ENCODE measurements at regions not wholly inside any gene's neighbourhood (a gene's known extent, or its start where the extent isn't known, plus 50 kb on each side); places are given as distances from the start of the nearest gene placed in this dataset.
"Not testable (repeated sequence)": the region's sequence is repeated elsewhere in the genome, so short reads cannot be mapped to it uniquely, and the experiment has no call there.

DNA sequence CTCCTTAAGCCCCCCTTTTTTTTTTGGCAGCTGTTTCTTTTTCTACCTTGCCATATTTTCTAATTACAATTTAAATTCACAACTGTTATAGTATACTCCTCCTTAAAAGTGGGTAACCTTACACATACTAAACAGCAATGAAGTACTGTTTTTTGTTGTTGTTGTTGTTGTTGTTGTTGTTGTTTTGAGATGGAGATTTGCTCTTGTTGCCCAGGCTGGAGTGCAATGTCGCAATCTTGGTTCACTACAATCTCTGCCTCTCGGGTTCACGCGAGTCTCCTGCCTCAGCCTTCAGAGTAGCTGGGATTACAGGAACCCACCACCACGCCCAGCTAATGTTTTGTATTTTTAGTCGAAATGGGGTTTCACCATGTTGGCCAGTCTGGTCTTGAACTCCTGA is 669.1 kb upstream of the CDH6 start:
- no peak overlapping the region for H3K4me3 ChIP-seq (ENCODE audit: low read length)
- no peak for TF ChIP-seq ZNF274 (IDR thresholded peaks at IDR 0.05; ENCODE audit: low read depth, low read length)

- TF ChIP-seq ZNF274 (IDR thresholded peaks at IDR 0.05; ENCODE audit: low read depth, low read length): no peak
- H3K4me3 ChIP-seq (ENCODE audit: low read length): no peak overlapping the region
Observed at GRCh38 chr5:30523061-30523460, 670.4 kb upstream of the CDH6 start.

DNA sequence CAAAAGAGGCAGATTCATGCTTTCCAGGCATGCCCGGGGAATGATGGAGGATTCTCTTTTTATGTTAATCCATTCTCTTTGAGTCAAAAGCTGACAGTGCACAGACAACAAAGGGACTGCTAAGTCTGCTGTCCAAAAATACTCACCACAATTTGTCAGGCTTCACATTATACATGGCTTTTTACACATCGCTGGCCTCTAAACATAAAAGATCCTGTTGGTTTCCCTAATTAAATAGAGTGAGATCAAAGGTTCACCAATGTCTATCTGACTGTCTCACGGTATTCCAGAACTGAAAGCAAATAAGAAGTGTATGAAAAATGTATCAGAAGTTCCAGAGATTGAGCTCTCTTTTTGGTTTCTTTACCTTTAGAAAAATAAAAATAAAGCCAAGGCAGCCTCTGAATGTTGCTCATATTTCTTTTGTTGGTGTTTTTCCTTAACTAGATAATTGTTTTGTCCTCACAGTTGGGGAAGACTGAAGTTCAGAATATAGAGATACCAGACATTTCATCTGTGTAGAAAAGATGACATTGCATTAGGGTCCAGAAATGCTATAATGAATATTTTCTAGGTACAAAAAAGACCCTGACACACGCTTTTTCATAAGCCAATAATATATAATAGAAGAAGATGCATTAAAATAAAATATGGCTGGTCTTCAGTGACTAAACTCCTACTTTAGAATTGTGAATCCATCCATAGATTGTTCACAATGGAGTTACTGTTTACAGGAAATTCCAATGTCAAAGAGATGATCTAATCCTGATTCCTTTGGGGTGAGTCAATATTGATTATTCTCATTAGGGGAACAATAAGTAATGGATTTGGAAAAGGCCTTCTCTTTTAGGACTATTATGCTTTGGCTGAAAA is 688.2 kb upstream of the CDH6 start:
- H3K4me3 ChIP-seq (ENCODE audit: low read length): no peak overlapping the region
- TF ChIP-seq ZNF274 (IDR thresholded peaks at IDR 0.05; ENCODE audit: low read depth, low read length): no peak

GRCh38 chr5:30502277-30502676 is 691.2 kb upstream of the CDH6 start:
- no peak for TF ChIP-seq ZNF274 (IDR thresholded peaks at IDR 0.05; ENCODE audit: low read depth, low read length)
- no peak overlapping the region for H3K4me3 ChIP-seq (ENCODE audit: low read length)

- no peak overlapping the region for H3K4me3 ChIP-seq (ENCODE audit: low read length)
- TF ChIP-seq ZNF274 (IDR thresholded peaks at IDR 0.05; ENCODE audit: low read depth, low read length): no peak
Observed at GRCh38 chr5:30501065-30501464, 692.4 kb upstream of the CDH6 start.

- TF ChIP-seq ZNF274 (IDR thresholded peaks at IDR 0.05; ENCODE audit: low read depth, low read length): no peak
- H3K4me3 ChIP-seq (ENCODE audit: low read length): no peak overlapping the region
Observed at GRCh38 chr5:30500513-30500912, 693.0 kb upstream of the CDH6 start.

GRCh38 chr5:30499402-30499801 is 694.1 kb upstream of the CDH6 start:
- no peak overlapping the region for H3K4me3 ChIP-seq (ENCODE audit: low read length)
- no peak for TF ChIP-seq ZNF274 (IDR thresholded peaks at IDR 0.05; ENCODE audit: low read depth, low read length)

- no peak overlapping the region for H3K4me3 ChIP-seq (ENCODE audit: low read length)
- TF ChIP-seq ZNF274 (IDR thresholded peaks at IDR 0.05; ENCODE audit: low read depth, low read length): no peak
Observed at GRCh38 chr5:30498972-30499371, 694.5 kb upstream of the CDH6 start.

DNA sequence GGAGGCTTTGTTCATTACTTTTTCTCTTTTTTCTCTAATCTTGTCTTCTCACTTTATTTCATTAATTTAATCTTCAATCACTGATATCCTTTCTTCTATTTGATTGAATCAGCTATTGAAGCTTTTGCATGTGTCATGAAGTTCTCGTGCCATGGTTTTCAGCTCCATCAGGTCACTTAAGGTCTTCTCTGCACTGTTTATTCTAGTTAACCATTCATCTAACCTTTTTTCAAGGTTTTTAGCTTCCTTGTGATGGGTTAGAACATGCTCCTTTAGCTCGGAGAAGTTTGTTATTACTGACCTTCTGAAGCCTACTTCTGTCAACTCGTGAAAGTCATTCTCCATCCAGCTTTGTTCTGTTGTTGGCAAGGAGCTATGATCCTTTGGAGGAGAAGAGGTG is 695.0 kb upstream of the CDH6 start:
- H3K4me3 ChIP-seq (ENCODE audit: low read length): not testable (repeated sequence)

DNA sequence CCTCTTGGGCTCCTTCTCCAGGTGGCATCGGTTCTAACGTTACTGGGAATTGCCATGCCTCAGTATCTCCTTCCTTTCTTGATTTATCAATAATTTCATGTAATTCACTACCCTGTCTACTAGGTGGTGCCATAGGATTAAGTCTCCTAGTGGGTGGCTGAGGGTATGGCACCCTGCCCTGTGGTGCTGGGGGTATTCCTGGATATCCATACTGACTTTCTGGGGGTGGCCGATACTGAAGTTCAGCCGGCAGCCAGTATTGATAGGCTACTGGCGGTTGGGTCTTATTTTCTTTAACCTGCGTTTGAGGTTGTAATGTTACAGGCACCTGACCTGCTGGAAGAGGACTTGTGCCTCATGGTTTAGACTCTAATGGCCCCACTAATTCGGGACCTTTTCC is 699.4 kb upstream of the CDH6 start:
- not testable (repeated sequence) for H3K4me3 ChIP-seq (ENCODE audit: low read length)

DNA sequence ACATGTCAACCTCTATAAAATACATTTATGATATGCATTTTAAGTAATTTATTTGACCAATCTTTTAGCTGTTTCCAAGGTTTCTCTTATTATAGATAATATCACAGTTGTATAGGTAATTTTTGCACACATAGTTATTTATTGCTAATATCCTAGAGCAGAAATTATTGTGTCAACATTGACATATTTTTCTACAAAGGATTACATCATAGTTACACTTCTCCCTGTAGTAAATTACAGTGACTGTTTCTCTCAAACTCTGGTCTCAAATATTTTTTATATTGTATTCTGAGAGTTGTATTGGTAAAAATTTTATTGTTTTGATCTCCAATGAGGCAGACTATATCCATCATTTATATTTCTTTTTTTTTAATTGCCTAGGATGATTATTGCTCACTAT is 714.4 kb upstream of the CDH6 start:
- TF ChIP-seq ZNF274 (IDR thresholded peaks at IDR 0.05; ENCODE audit: low read depth, low read length): no peak

GRCh38 chr5:30475429-30475828 is 718.1 kb upstream of the CDH6 start:
- no peak overlapping the region for H3K4me3 ChIP-seq (ENCODE audit: low read length)
- TF ChIP-seq ZNF274 (IDR thresholded peaks at IDR 0.05; ENCODE audit: low read depth, low read length): no peak

More for the DNA sequence above, 714.4 kb upstream of the CDH6 start:
- no peak overlapping the region for H3K4me3 ChIP-seq (ENCODE audit: low read length)

DNA sequence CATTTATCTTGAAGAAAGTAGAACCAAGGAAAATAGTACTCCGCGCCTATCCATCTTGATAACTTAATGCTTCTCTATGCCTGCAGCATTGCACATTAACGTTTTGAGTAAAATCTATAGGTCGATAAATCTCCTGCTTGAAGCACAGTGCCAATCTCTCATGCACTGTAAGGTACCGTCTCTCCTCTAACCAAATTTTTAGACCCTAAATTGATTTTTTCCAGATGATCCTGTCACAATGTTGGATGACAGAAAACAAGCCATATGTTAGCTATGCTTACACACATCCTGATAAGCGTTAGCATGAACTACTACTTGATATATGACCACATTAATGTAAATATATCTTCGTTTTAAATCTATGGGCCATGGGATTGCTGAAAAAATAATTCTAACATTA is 723.8 kb upstream of the CDH6 start:
- no peak for TF ChIP-seq ZNF274 (IDR thresholded peaks at IDR 0.05; ENCODE audit: low read depth, low read length)
- H3K4me3 ChIP-seq (ENCODE audit: low read length): no peak overlapping the region

GRCh38 chr5:30458681-30459080 is 734.8 kb upstream of the CDH6 start:
- H3K4me3 ChIP-seq (ENCODE audit: low read length): no peak overlapping the region

DNA sequence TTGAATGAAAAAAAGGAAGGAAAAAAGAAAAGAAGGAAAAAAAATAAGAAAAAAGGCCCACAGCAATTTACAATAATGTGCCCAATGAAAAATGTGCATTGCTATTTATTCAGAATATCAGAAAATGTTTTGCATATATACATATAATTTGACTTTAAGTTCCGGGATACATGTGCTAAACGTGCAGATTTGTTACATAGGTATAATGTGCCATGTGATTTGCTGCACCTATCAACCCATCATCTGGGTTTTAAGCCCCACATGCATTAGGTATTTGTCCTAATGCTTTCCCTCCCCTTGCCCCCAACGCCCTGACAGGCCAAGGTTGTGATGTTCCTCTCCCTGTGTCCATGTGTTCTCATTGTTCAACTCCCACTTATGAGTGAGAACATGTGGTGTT is 738.0 kb upstream of the CDH6 start:
- H3K4me3 ChIP-seq (ENCODE audit: low read length): not testable (repeated sequence)

More at GRCh38 chr5:30458681-30459080, 734.8 kb upstream of the CDH6 start:
- no peak for TF ChIP-seq ZNF274 (IDR thresholded peaks at IDR 0.05; ENCODE audit: low read depth, low read length)

DNA sequence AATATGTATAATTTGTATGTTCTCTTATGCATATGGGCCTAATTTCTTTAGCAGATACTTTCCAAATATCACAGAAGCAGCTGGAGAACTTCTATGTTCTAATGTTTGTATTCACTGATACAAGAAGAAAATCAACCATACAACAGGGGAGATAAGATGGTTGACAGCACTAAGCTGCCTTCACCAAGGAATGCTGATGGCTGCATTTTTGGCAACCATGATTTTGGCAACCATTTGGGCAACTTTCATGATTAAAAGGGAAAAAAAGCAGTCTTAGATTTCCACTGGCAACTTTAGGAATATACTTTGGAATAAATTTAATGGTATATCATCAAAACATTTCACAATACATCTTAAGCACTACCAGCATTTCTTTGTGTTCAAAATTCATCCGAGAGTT is 740.3 kb upstream of the CDH6 start:
- TF ChIP-seq ZNF274 (IDR thresholded peaks at IDR 0.05; ENCODE audit: low read depth, low read length): no peak
- H3K4me3 ChIP-seq (ENCODE audit: low read length): no peak overlapping the region
